Esophagus mucosa (tissue), 1 donor: ENCODE measurements at regions not wholly inside any gene's neighbourhood (a gene's known extent, or its start where the extent isn't known, plus 50 kb on each side); places are given as distances from the start of the nearest gene placed in this dataset.

Experiments used
- ATAC-seq: fragments of 200-7000 bp; cut with Tn5 transposase; one replicate; pipeline ENCODE4 v1.9.1; 2020
- donor health status: DM: yes; HTN: yes; CAD: no.

- ATAC-seq, result no peak
These were observed 368.7 kb upstream of the PRICKLE1 start for GRCh38 chr12:42958291-42958674.

GRCh38 chr12:42957561-42958290, 368.2 kb upstream of the PRICKLE1 start:
- ATAC-seq, result no peak

- ATAC-seq, result no peak
These were observed 367.6 kb upstream of the PRICKLE1 start for GRCh38 chr12:42957136-42957535.

- ATAC-seq, result no peak
These were observed 363.5 kb upstream of the PRICKLE1 start for GRCh38 chr12:42953021-42953420.

GRCh38 chr12:42946871-42947381, 357.4 kb upstream of the PRICKLE1 start:
- peak; percentile 32 for ATAC-seq

GRCh38 chr12:42945927-42946326, 356.4 kb upstream of the PRICKLE1 start:
- ATAC-seq, result peak; percentile 73

- peak; percentile 23 for ATAC-seq
These were observed 355.0 kb upstream of the PRICKLE1 start for GRCh38 chr12:42944516-42944915.

- ATAC-seq, result no peak
These were observed 347.4 kb upstream of the PRICKLE1 start for GRCh38 chr12:42936991-42937390.

GRCh38 chr12:42936260-42936659, 346.7 kb upstream of the PRICKLE1 start:
- ATAC-seq, result no peak

GRCh38 chr12:42935756-42936155, 346.2 kb upstream of the PRICKLE1 start:
- ATAC-seq, result peak; percentile 48

GRCh38 chr12:42935090-42935489, 345.5 kb upstream of the PRICKLE1 start:
- ATAC-seq, result no peak

- ATAC-seq, result no peak
These were observed 344.0 kb upstream of the PRICKLE1 start for GRCh38 chr12:42933461-42934081.

GRCh38 chr12:42932936-42933335, 343.4 kb upstream of the PRICKLE1 start:
- ATAC-seq, result no peak

- ATAC-seq, result no peak
These were observed 336.7 kb upstream of the PRICKLE1 start for GRCh38 chr12:42926232-42926631.

- ATAC-seq, result no peak
These were observed 334.9 kb upstream of the PRICKLE1 start for GRCh38 chr12:42924482-42924881.

GRCh38 chr12:42923583-42923982, 334.0 kb upstream of the PRICKLE1 start:
- no peak for ATAC-seq

GRCh38 chr12:42923156-42923555, 333.6 kb upstream of the PRICKLE1 start:
- no peak for ATAC-seq

- ATAC-seq, result no peak
These were observed 332.9 kb upstream of the PRICKLE1 start for GRCh38 chr12:42922505-42922850.

GRCh38 chr12:42921741-42922504, 332.4 kb upstream of the PRICKLE1 start:
- no peak for ATAC-seq

GRCh38 chr12:42919691-42920090, 330.1 kb upstream of the PRICKLE1 start:
- ATAC-seq, result no peak

GRCh38 chr12:42918443-42918842, 328.9 kb upstream of the PRICKLE1 start:
- ATAC-seq, result no peak

- no peak for ATAC-seq
These were observed 326.6 kb upstream of the PRICKLE1 start for GRCh38 chr12:42916143-42916542.

- ATAC-seq, result no peak
These were observed 325.9 kb upstream of the PRICKLE1 start for GRCh38 chr12:42915426-42915825.

GRCh38 chr12:42912367-42912766, 322.8 kb upstream of the PRICKLE1 start:
- no peak for ATAC-seq
